T-cell (primary cell): ENCODE measurements at regions not wholly inside any gene's neighbourhood (a gene's known extent, or its start where the extent isn't known, plus 50 kb on each side); places are given as distances from the start of the nearest gene placed in this dataset.

ENCODE experiments used
- ATAC-seq, 4 experiments: fragments of 200-7000 bp in 3 of 4; fragments of 150-1000 bp in 1 of 4; cut with Tn5 transposase; replicated peaks in 1 of 4; 1 replicate in 3 of 4; 2 replicates in 1 of 4; pipeline ENCODE4 v1.10.0; 2021; ENCODE audit warnings: moderate library complexity in 3 of 4, mild to moderate bottlenecking in 2 of 4, moderate number of reproducible peaks in 1 of 4
- CTCF ChIA-PET, 2 donors: fragments of 300-600 bp; sonication (Branson Sonifier 250); formaldehyde crosslinking; loops; one replicate each; lab custom pipeline; 2022; ENCODE audit warnings: antibody characterized with exemption in 2 of 2; lab: Charles Lee
- POLR2A ChIA-PET, 2 donors: fragments of 300-600 bp; sonication (Branson Sonifier 250); formaldehyde crosslinking; loops; one replicate each; lab custom pipeline; 2022; ENCODE audit warnings: antibody characterized with exemption in 2 of 2; lab: Charles Lee
- DNase-seq, 35 experiments: peaks; one replicate each; pipeline versions ENCODE4 v3.0.0 to v3.0.0-alpha.2; 2013 to 2023
- H3K27ac ChIP-seq: one replicate; pipeline ENCODE4 v1.5.1; 2013; ENCODE audit warnings: low read length
- H3K27me3 ChIP-seq, 2 experiments: replicated peaks in 1 of 2; 1 replicate in 1 of 2; 2 replicates in 1 of 2; pipeline versions ENCODE4 v1.6.1 to v1.7.0; 2013; ENCODE audit warnings: low read length in 1 of 2, mixed read lengths in 1 of 2; ENCODE audit not compliant: control insufficient read depth in 2 of 2, insufficient read depth in 2 of 2; ENCODE audit errors: extremely low read depth in 1 of 2
- H3K36me3 ChIP-seq, 2 donors: 1 replicate in 1 of 2; 2 replicates in 1 of 2; pipeline versions ENCODE4 v1.6.1 to v1.7.0; 2013; ENCODE audit warnings: low read length in 1 of 2; ENCODE audit not compliant: control insufficient read depth in 2 of 2, insufficient read depth in 1 of 2; ENCODE audit errors: extremely low read depth in 1 of 2
- H3K4me1 ChIP-seq, 2 experiments: 1 replicate in 1 of 2; 2 replicates in 1 of 2; pipeline versions ENCODE4 v1.6.1 to v1.7.0; 2013; ENCODE audit warnings: low read length in 2 of 2, mixed read lengths in 1 of 2; ENCODE audit not compliant: insufficient read depth in 2 of 2, control insufficient read depth in 1 of 2; ENCODE audit errors: extremely low read depth in 1 of 2
- H3K4me3 ChIP-seq, 2 donors: 1 replicate in 1 of 2; 2 replicates in 1 of 2; pipeline versions ENCODE4 v1.5.1 to v1.7.0; 2013; ENCODE audit warnings: mild to moderate bottlenecking in 2 of 2, low read length in 1 of 2, moderate library complexity in 1 of 2; ENCODE audit not compliant: control insufficient read depth in 1 of 2; ENCODE audit errors: extremely low read depth in 1 of 2
- H3K9me3 ChIP-seq: 2 replicates; pipeline ENCODE4 v1.7.0; 2013
- H3K27ac Mint-ChIP-seq, 2 donors: one replicate each; pipeline ENCODE4 v1.8.0; 2020 to 2021; ENCODE audit warnings: mild to moderate bottlenecking in 2 of 2, mixed read lengths in 2 of 2
- H3K27me3 Mint-ChIP-seq, 2 donors: one replicate each; pipeline ENCODE4 v1.8.0; 2021 to 2022; ENCODE audit warnings: mixed read lengths in 2 of 2
- H3K36me3 Mint-ChIP-seq: one replicate; pipeline ENCODE4 v1.8.0; 2021; ENCODE audit warnings: mixed read lengths
- H3K4me1 Mint-ChIP-seq, 3 donors: one replicate each; pipeline ENCODE4 v1.8.0; 2020 to 2022; ENCODE audit warnings: mixed read lengths in 3 of 3, mild to moderate bottlenecking in 1 of 3
- H3K4me3 Mint-ChIP-seq, 3 donors: one replicate each; pipeline ENCODE4 v1.8.0; 2020 to 2022; ENCODE audit warnings: mild to moderate bottlenecking in 3 of 3, mixed read lengths in 3 of 3, moderate library complexity in 3 of 3
- H3K9me3 Mint-ChIP-seq, 3 donors: one replicate each; pipeline ENCODE4 v1.8.0; 2020 to 2022; ENCODE audit warnings: mixed read lengths in 3 of 3
- WGBS: methylation state at CpG from one replicate; pipeline ENCODE4 v1.1.5; 2013; ENCODE audit warnings: missing lambda C conversion rate; ENCODE audit not compliant: insufficient coverage; 5-methylcytosine and 5-hydroxymethylcytosine counted together

DNA sequence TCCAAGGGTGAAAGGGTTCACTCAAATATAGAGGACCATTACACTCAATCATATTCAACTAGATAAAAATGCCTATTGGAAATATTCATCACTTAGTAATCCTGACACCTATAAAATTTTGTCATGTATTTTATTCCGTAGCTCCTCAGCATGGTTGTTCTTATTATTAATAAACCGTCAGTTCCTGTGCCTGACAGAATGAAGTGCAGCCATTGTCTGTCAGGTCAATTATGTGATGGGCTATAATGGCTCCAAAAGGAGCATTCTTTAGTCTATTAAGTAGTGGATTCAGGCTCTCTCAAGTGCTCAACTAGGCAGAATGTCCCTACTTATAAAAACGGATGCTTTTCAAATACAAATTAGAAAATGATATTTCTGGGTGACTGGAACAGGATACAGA, 916.1 kb upstream of the ANO3 start:
- H3K9me3 Mint-ChIP-seq = peaks cover 7 to 15% (median 12%) of the 10 kb centered on the region in 3 donors
- H3K27me3 Mint-ChIP-seq = no peaks in the 10 kb centered on the region
- ChIA-PET POLR2A (no interaction called here), CTCF (no interaction called here)
- H3K27ac ChIP-seq = no peak overlapping the region
- H3K27me3 ChIP-seq = no peaks in the 10 kb centered on the region
- no peak overlapping the region for H3K27ac Mint-ChIP-seq
- no peak overlapping the region for H3K4me3 Mint-ChIP-seq
- ATAC-seq = no peak
- H3K9me3 ChIP-seq = no peaks in the 10 kb centered on the region
- H3K36me3 Mint-ChIP-seq = no peaks in the 10 kb centered on the region
- H3K4me3 ChIP-seq = no peak overlapping the region
- DNase-seq = no peak
- no CpG with 5 or more reads among the region's 3 CpGs for WGBS
- no peaks in the 10 kb centered on the region for H3K4me1 ChIP-seq
- H3K36me3 ChIP-seq = no peaks in the 10 kb centered on the region
- H3K4me1 Mint-ChIP-seq = no peaks in the 10 kb centered on the region

- no peaks in the 10 kb centered on the region for H3K36me3 Mint-ChIP-seq
- no peaks in the 10 kb centered on the region for H3K27me3 Mint-ChIP-seq
- POLR2A ChIA-PET = no interaction called here
- H3K4me3 ChIP-seq = no peak overlapping the region
- no peak for ATAC-seq
- 0% methylated on average over 1 of the region's 9 CpGs for WGBS
- H3K27ac Mint-ChIP-seq = no peak overlapping the region
- CTCF ChIA-PET = no interaction called here
- no peaks in the 10 kb centered on the region for H3K9me3 ChIP-seq
- no peak overlapping the region for H3K4me3 Mint-ChIP-seq
- no peaks in the 10 kb centered on the region for H3K36me3 ChIP-seq
- H3K4me1 ChIP-seq = no peaks in the 10 kb centered on the region
- H3K4me1 Mint-ChIP-seq = no peaks in the 10 kb centered on the region
- H3K9me3 Mint-ChIP-seq = peaks cover 5 to 15% (median 13%) of the 10 kb centered on the region in 3 donors
- DNase-seq = no peak
- no peaks in the 10 kb centered on the region for H3K27me3 ChIP-seq
- H3K27ac ChIP-seq = no peak overlapping the region
Observed at GRCh38 chr11:25423436-25424199, 908.3 kb upstream of the ANO3 start.

DNA sequence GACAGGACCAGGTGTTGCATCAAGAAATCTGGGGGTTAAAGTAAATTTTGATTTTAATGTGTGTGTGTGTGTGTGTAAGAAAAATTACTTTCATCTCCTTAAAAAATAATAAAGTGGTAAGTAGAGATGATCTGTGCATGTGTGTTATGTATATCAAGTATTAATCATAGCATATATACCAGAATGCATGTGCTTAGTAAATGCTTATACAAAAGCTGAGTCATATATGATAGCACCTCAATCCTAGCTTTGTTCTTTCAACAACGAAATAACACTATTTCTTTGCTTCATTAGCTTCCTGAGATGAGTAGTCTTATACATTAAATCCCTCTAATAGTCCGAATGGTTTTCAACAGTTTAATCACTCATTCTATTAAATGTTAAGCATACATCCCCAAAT, 899.6 kb upstream of the ANO3 start:
- H3K9me3 Mint-ChIP-seq = peaks cover 7 to 11% (median 10%) of the 10 kb centered on the region in 3 donors
- no CpG with 5 or more reads among the region's 2 CpGs for WGBS
- CTCF ChIA-PET = no interaction called here
- H3K9me3 ChIP-seq = no peaks in the 10 kb centered on the region
- DNase-seq = no peak
- no peaks in the 10 kb centered on the region for H3K4me1 ChIP-seq
- no peaks in the 10 kb centered on the region for H3K36me3 ChIP-seq
- H3K27ac Mint-ChIP-seq = no peak overlapping the region
- no peaks in the 10 kb centered on the region for H3K36me3 Mint-ChIP-seq
- H3K4me1 Mint-ChIP-seq = no peaks in the 10 kb centered on the region
- POLR2A ChIA-PET = no interaction called here
- H3K27ac ChIP-seq = no peak overlapping the region
- ATAC-seq = no peak
- no peak overlapping the region for H3K4me3 ChIP-seq
- H3K4me3 Mint-ChIP-seq = no peak overlapping the region
- no peaks in the 10 kb centered on the region for H3K27me3 Mint-ChIP-seq
- H3K27me3 ChIP-seq = no peaks in the 10 kb centered on the region

DNA sequence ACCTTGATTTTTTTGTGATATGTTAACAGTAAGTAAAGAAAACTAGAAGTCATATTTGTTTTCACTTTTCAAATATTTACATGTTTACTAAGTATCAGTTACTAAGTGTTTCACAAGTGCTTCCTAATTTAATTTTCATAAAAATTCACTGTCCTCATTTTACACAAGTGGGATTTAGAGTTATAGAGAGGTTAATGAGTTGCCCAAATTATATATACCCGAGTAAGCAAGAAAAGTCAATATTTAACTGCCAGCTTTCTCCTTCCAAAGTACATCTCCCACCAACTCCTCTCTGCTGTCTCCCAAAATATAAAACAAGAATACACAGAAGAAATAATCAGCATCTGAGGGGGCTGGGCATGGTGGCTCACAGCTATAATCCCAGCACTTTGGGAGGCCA, 896.7 kb upstream of the ANO3 start:
- Mint-ChIP-seq H3K36me3 (no peaks in the 10 kb centered on the region), H3K27ac (no peak overlapping the region), H3K27me3 (no peaks in the 10 kb centered on the region), H3K4me1 (no peaks in the 10 kb centered on the region), H3K9me3 (peaks cover 12 to 21% (median 14%) of the 10 kb centered on the region in 3 donors), H3K4me3 (no peak overlapping the region)
- no peak overlapping the region for H3K4me3 ChIP-seq
- ATAC-seq (no peak), DNase-seq (no peak)
- H3K4me1 ChIP-seq = no peaks in the 10 kb centered on the region
- no peaks in the 10 kb centered on the region for H3K9me3 ChIP-seq
- H3K36me3 ChIP-seq = no peaks in the 10 kb centered on the region
- no peak overlapping the region for H3K27ac ChIP-seq
- WGBS = no CpG with 5 or more reads among the region's 1 CpG
- ChIA-PET CTCF (no interaction called here), POLR2A (no interaction called here)
- no peaks in the 10 kb centered on the region for H3K27me3 ChIP-seq

- ATAC-seq = no peak
- CTCF ChIA-PET = no interaction called here
- POLR2A ChIA-PET = no interaction called here
Observed at GRCh38 chr11:25436326-25436725, 895.6 kb upstream of the ANO3 start.

GRCh38 chr11:25441421-25441820, 890.5 kb upstream of the ANO3 start:
- H3K9me3 Mint-ChIP-seq = peaks cover 18 to 28% (median 26%) of the 10 kb centered on the region in 3 donors
- no CpG with 5 or more reads among the region's 3 CpGs for WGBS
- Histone ChIP-seq H3K27ac (no peak overlapping the region), H3K4me1 (no peaks in the 10 kb centered on the region), H3K27me3 (no peaks in the 10 kb centered on the region), H3K9me3 (no peaks in the 10 kb centered on the region), H3K4me3 (no peak overlapping the region), H3K36me3 (no peaks in the 10 kb centered on the region)
- H3K27ac Mint-ChIP-seq = no peak overlapping the region
- no peaks in the 10 kb centered on the region for H3K27me3 Mint-ChIP-seq
- H3K4me3 Mint-ChIP-seq = no peak overlapping the region
- ChIA-PET CTCF (no interaction called here), POLR2A (no interaction called here)
- H3K4me1 Mint-ChIP-seq = no peaks in the 10 kb centered on the region
- ATAC-seq (no peak), DNase-seq (no peak)
- no peaks in the 10 kb centered on the region for H3K36me3 Mint-ChIP-seq

More at GRCh38 chr11:25436326-25436725, 895.6 kb upstream of the ANO3 start:
- Histone ChIP-seq H3K36me3 (no peaks in the 10 kb centered on the region), H3K4me3 (no peak overlapping the region), H3K27me3 (no peaks in the 10 kb centered on the region), H3K4me1 (no peaks in the 10 kb centered on the region), H3K9me3 (no peaks in the 10 kb centered on the region), H3K27ac (no peak overlapping the region)
- Mint-ChIP-seq H3K4me1 (no peaks in the 10 kb centered on the region), H3K27me3 (no peaks in the 10 kb centered on the region), H3K36me3 (no peaks in the 10 kb centered on the region), H3K4me3 (no peak overlapping the region), H3K27ac (no peak overlapping the region), H3K9me3 (peaks cover 18 to 27% (median 21%) of the 10 kb centered on the region in 3 donors)
- DNase-seq = no peak
- no CpG with 5 or more reads among the region's 2 CpGs for WGBS
